ENCODE measurements at regions not wholly inside any gene's neighbourhood (a gene's known extent, or its start where the extent isn't known, plus 50 kb on each side); places are given as distances from the start of the nearest gene placed in this dataset.

DNA sequence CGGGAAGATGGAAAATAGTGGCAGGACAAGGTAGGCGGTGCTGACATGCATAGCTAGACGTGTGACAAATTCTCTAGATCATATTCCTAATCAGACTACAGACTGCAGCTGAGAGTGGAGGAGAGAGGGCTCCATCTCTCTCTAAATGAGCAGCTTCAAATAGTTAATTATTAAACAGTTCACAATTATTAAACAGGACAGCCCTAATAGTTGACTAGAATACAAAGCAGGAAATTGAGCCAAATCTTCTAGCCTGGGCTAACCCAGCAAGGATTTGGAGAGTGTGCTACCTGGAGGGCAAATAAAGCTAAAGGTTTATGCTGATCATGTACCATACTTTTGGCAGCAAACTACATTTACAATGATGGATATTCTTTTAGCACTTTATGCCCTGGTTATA, 54.4 kb upstream of the CWC22 start:
- dilution Hi-C loops (cut with HindIII; ENCODE audit: low sequenced_read_pairs, unreplicated experiment), result no loop called here
- intact Hi-C loops (cut with micrococcal nuclease), result no loop called here
- ChIA-PET POLR2A (ENCODE audit: unreplicated experiment) (no interaction called here), CTCF (no interaction called here)
- H3K18ac ChIP-seq (ENCODE audit: low read depth, low read length), result no peak overlapping the region
- no peaks in the 10 kb centered on the region for H3K36me3 ChIP-seq (ENCODE audit: control insufficient read depth, insufficient read depth, low read length)
- no peak overlapping the region for H3K27ac ChIP-seq (ENCODE audit: insufficient read depth, low read length)
- no peaks in the 10 kb centered on the region for H4K20me1 ChIP-seq (ENCODE audit: insufficient read depth, low read length)
- H3K27me3 ChIP-seq (ENCODE audit: control insufficient read depth, insufficient read depth, low read length), result peaks cover 2% of the 10 kb centered on the region
- in situ Hi-C loops (cut with MboI; ENCODE audit: low sequenced_read_pairs), result loop anchor here (25.0 kb wide), 1 partner anchor 649 kb away; no protein-coding TSS in a partner anchor
- H4K5ac ChIP-seq (ENCODE audit: low read depth, low read length), result no peak overlapping the region
- H3K4me2 ChIP-seq (ENCODE audit: low read depth, low read length), result no peak overlapping the region
- H3K4me1 ChIP-seq (ENCODE audit: control insufficient read depth, insufficient read depth, low read length), result no peaks in the 10 kb centered on the region
- ATAC-seq (ENCODE audit: low read depth) (no peak), DNase-seq (no peak)
- no peak overlapping the region for H2AFZ ChIP-seq (replicated peaks; ENCODE audit: low read length, poor library complexity)
- no peak overlapping the region for H2BK120ac ChIP-seq (ENCODE audit: low read depth, low read length)
- no peaks in the 10 kb centered on the region for H3K9me1 ChIP-seq (ENCODE audit: insufficient read depth, low read length)
- H2BK5ac ChIP-seq (ENCODE audit: low read depth, low read length, poor library complexity, severe bottlenecking), result no peak overlapping the region
- H3K9me3 ChIP-seq (ENCODE audit: control insufficient read depth, insufficient read depth, low read length), result no peaks in the 10 kb centered on the region
- no peak overlapping the region for H2BK20ac ChIP-seq (ENCODE audit: low read depth, low read length)
- H2AK5ac ChIP-seq (ENCODE audit: low read depth, low read length), result no peak overlapping the region
- no peak overlapping the region for H3K56ac ChIP-seq (ENCODE audit: extremely low read depth, insufficient read depth, low read length)
- WGBS, 2 experiments (ENCODE audit: extremely low coverage in 2 of 2, insufficient read length in 1 of 2), result no CpG with 5 or more reads among the region's 3 CpGs
- H2BK15ac ChIP-seq (ENCODE audit: low read depth, low read length), result no peak overlapping the region
- no peak overlapping the region for H3K4me3 ChIP-seq (ENCODE audit: insufficient read depth, low read depth, low read length)
- H3K14ac ChIP-seq (replicated peaks; ENCODE audit: low read depth, low read length), result no peak overlapping the region
- H4K8ac ChIP-seq (ENCODE audit: low read depth in 2 of 2, low read length in 2 of 2), result no peak overlapping the region
- no peaks in the 10 kb centered on the region for H3K79me1 ChIP-seq (ENCODE audit: low read depth in 1 of 2, low read length in 2 of 2)
- H2AK9ac ChIP-seq (replicated peaks; ENCODE audit: low read depth, low read length, poor library complexity), result no peak overlapping the region
- H4K91ac ChIP-seq (ENCODE audit: insufficient read depth, low read depth, low read length), result no peak overlapping the region
- no peak overlapping the region for H3K9ac ChIP-seq (ENCODE audit: low read depth, low read length)
- no peak overlapping the region for H3K4ac ChIP-seq (ENCODE audit: low read depth, low read length)
- H3K23ac ChIP-seq (ENCODE audit: low read depth, low read length), result no peak overlapping the region
- BruUV-seq (replicated peaks), result no TSS peak
- TF ChIP-seq ELK1 (IDR thresholded peaks at IDR 0.05; ENCODE audit: borderline replicate concordance, low read depth, low read length), result no peak
- TF ChIP-seq POLR2A (IDR thresholded peaks at IDR 0.05; ENCODE audit: low read depth, low read length), result no peak
- TF ChIP-seq MXI1 (IDR thresholded peaks at IDR 0.05; ENCODE audit: borderline replicate concordance, low read depth, low read length), result no peak
- TF ChIP-seq FOS (IDR thresholded peaks at IDR 0.05; ENCODE audit: low read depth, low read length), result no peak
- TF ChIP-seq, protein P1, sequence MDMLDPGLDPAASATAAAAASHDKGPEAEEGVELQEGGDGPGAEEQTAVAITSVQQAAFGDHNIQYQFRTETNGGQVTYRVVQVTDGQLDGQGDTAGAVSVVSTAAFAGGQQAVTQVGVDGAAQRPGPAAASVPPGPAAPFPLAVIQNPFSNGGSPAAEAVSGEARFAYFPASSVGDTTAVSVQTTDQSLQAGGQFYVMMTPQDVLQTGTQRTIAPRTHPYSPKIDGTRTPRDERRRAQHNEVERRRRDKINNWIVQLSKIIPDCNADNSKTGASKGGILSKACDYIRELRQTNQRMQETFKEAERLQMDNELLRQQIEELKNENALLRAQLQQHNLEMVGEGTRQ (IDR thresholded peaks at IDR 0.05; ENCODE audit: low read depth, low read length), result no peak
- no peak for TF ChIP-seq SMC3 (IDR thresholded peaks at IDR 0.05; ENCODE audit: low read depth, low read length)
- TF ChIP-seq, protein P2, sequence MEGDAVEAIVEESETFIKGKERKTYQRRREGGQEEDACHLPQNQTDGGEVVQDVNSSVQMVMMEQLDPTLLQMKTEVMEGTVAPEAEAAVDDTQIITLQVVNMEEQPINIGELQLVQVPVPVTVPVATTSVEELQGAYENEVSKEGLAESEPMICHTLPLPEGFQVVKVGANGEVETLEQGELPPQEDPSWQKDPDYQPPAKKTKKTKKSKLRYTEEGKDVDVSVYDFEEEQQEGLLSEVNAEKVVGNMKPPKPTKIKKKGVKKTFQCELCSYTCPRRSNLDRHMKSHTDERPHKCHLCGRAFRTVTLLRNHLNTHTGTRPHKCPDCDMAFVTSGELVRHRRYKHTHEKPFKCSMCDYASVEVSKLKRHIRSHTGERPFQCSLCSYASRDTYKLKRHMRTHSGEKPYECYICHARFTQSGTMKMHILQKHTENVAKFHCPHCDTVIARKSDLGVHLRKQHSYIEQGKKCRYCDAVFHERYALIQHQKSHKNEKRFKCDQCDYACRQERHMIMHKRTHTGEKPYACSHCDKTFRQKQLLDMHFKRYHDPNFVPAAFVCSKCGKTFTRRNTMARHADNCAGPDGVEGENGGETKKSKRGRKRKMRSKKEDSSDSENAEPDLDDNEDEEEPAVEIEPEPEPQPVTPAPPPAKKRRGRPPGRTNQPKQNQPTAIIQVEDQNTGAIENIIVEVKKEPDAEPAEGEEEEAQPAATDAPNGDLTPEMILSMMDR (conservative IDR thresholded peaks at IDR 0.05; ENCODE audit: low read depth, low read length), result no peak
- TF ChIP-seq CHD1 (IDR thresholded peaks at IDR 0.05; ENCODE audit: low read depth, low read length), result no peak
- no peak for TF ChIP-seq RAD21 (IDR thresholded peaks at IDR 0.05; ENCODE audit: low read length)
- TF ChIP-seq NFE2L2 (IDR thresholded peaks at IDR 0.05; ENCODE audit: low read depth, low read length), result no peak
- TF ChIP-seq MAFK (IDR thresholded peaks at IDR 0.05; ENCODE audit: low read depth, low read length), result no peak
